ENCODE measurements at regions not wholly inside any gene's neighbourhood (a gene's known extent, or its start where the extent isn't known, plus 50 kb on each side); places are given as distances from the start of the nearest gene placed in this dataset.

DNA sequence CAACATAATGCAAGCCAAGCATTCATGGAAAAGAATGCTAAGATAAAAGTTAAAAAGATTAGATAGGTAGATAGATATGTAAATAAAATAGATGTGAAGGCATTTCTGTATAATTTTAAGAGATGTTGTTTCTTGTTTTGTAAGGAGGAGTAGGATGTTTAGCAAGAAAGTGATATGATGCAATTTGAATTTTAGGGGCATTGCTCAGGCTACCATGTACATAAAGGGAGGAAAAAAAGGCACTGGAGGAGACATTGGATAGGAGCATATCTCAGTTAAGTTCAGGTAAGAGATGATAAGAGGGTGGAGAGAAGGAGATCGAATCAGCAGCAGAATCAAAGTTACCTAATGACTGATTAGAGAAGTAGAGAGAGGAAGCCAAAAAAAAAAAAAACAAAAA lies 194.7 kb downstream of the TENT5A start:
- WGBS, 2 experiments (ENCODE audit: extremely low coverage in 1 of 2, insufficient coverage in 1 of 2, insufficient read length in 1 of 2, insufficient replicate concordance in 2 of 2, low coverage in 1 of 2, low lambda C conversion rate in 2 of 2, missing lambda C conversion rate in 1 of 2) = 93% methylated on average over 1 of the region's 1 CpG; no CpG with 5 or more reads in 1 of the 2 experiments
- no peaks in the 10 kb centered on the region for H3K23me2 ChIP-seq (ENCODE audit: low read depth, low read length)
- no peak overlapping the region for H4K5ac ChIP-seq (ENCODE audit: insufficient read length, low read depth, low read length)
- H3K36me3 ChIP-seq (ENCODE audit: control insufficient read depth in 2 of 4, insufficient read depth in 4 of 4, low read length in 3 of 4) = no peaks in the 10 kb centered on the region
- H3K9ac ChIP-seq (replicated peaks in 1 of 4; ENCODE audit: extremely low read depth in 1 of 4, low read depth in 3 of 4, low read length in 3 of 4) = no peak overlapping the region
- H3K56ac ChIP-seq (replicated peaks; ENCODE audit: insufficient read length, low read depth, low read length) = no peak overlapping the region
- no peak overlapping the region for H2AK5ac ChIP-seq (ENCODE audit: low read depth, low read length)
- no peaks in the 10 kb centered on the region for H3K79me2 ChIP-seq (ENCODE audit: control insufficient read depth in 1 of 2, insufficient read depth in 2 of 2, low read length in 2 of 2)
- H3K23ac ChIP-seq (ENCODE audit: insufficient read length) = no peak overlapping the region
- no peaks in the 10 kb centered on the region for H3K27me3 ChIP-seq (replicated peaks in 1 of 4; ENCODE audit: control insufficient read depth in 3 of 4, extremely low read depth in 1 of 4, insufficient read depth in 3 of 4, low read length in 3 of 4)
- no peak overlapping the region for H2BK5ac ChIP-seq (ENCODE audit: low read depth, low read length)
- H3K4ac ChIP-seq (replicated peaks; ENCODE audit: insufficient read length, low read depth, low read length) = no peak overlapping the region
- no peak overlapping the region for H3K14ac ChIP-seq (ENCODE audit: insufficient read length)
- H4K91ac ChIP-seq (replicated peaks; ENCODE audit: insufficient read length, low read length) = no peak overlapping the region
- no peaks in the 10 kb centered on the region for H3K9me3 ChIP-seq (ENCODE audit: insufficient read depth in 2 of 2, low read depth in 1 of 2, low read length in 1 of 2)
- FAIRE-seq = no peak
- no peak overlapping the region for H2BK120ac ChIP-seq (replicated peaks; ENCODE audit: low read depth, low read length)
- H2BK20ac ChIP-seq (ENCODE audit: low read length) = no peak overlapping the region
- H3K4me2 ChIP-seq (ENCODE audit: insufficient read depth in 1 of 2, low read depth in 2 of 2, low read length in 2 of 2) = no peak overlapping the region
- CTCF ChIA-PET (ENCODE audit: partially characterized antibody) = no interaction called here
- H4K8ac ChIP-seq (ENCODE audit: extremely low read depth, insufficient read depth, low read length) = no peak overlapping the region
- no peak overlapping the region for H2BK15ac ChIP-seq (ENCODE audit: low read length)
- H3K27ac ChIP-seq (ENCODE audit: low read depth, low read length) = no peak overlapping the region
- H4K20me1 ChIP-seq (replicated peaks in 1 of 2; ENCODE audit: control insufficient read depth in 1 of 2, insufficient read depth in 2 of 2, low read length in 2 of 2) = no peaks in the 10 kb centered on the region
- POLR2A ChIA-PET (ENCODE audit: partially characterized antibody) = no interaction called here
- H3K4me3 ChIP-seq (ENCODE audit: extremely low read depth in 1 of 4, insufficient read depth in 2 of 4, low read depth in 3 of 4, low read length in 4 of 4) = no peak overlapping the region
- no peak overlapping the region for H2AFZ ChIP-seq (ENCODE audit: low read length)
- no peak overlapping the region for H2BK12ac ChIP-seq (ENCODE audit: low read depth, low read length)
- no peak for DNase-seq (ENCODE audit: low read depth in 1 of 2, low spot score in 2 of 2)
- no peak overlapping the region for H3K18ac ChIP-seq (ENCODE audit: extremely low read depth, low read length)
- TF ChIP-seq KDM1A (IDR thresholded peaks at IDR 0.05; ENCODE audit: borderline replicate concordance, low read length) = no peak
- H3K79me1 ChIP-seq (ENCODE audit: low read depth, low read length) = no peaks in the 10 kb centered on the region
- H3K4me1 ChIP-seq (replicated peaks in 1 of 4; ENCODE audit: control insufficient read depth in 3 of 4, insufficient read depth in 4 of 4, low read length in 3 of 4) = no peaks in the 10 kb centered on the region

Measured in H1 (cell line).